WTC11 (cell line): ENCODE measurements at regions not wholly inside any gene's neighbourhood (a gene's known extent, or its start where the extent isn't known, plus 50 kb on each side); places are given as distances from the start of the nearest gene placed in this dataset.
"Not testable (repeated sequence)": the region's sequence is repeated elsewhere in the genome, so short reads cannot be mapped to it uniquely, and the experiment has no call there.

Source experiments
- ATAC-seq: fragments of 200-7000 bp; cut with Tn5 transposase; 2 replicates; pipeline ENCODE4 v1.10.0; 2021; ENCODE audit warnings: mild to moderate bottlenecking, moderate library complexity
- CTCF ChIA-PET: fragments of 300-600 bp; sonication (Branson Sonifier 250); formaldehyde crosslinking; loops from one replicate; lab custom pipeline; 2021; ENCODE audit warnings: antibody characterized with exemption; lab: Charles Lee
- POLR2A ChIA-PET: fragments of 350-600 bp; sonication (Branson Sonifier 250); formaldehyde crosslinking; loops from one replicate; lab custom pipeline; 2021; ENCODE audit warnings: antibody characterized with exemption; lab: Charles Lee
- DNase-seq: peaks from one replicate; pipeline ENCODE4 v3.0.0; 2021; ENCODE audit warnings: low spot score
- H3K27ac Mint-ChIP-seq: 2 replicates; pipeline ENCODE4 v1.8.0; 2021; ENCODE audit warnings: mixed read lengths
- H3K27me3 Mint-ChIP-seq: 2 replicates; pipeline ENCODE4 v1.8.0; 2021; ENCODE audit warnings: low read depth, mild to moderate bottlenecking, moderate library complexity, mixed read lengths
- H3K36me3 Mint-ChIP-seq: 2 replicates; pipeline ENCODE4 v1.8.0; 2021; ENCODE audit warnings: mixed read lengths
- H3K4me1 Mint-ChIP-seq: 2 replicates; pipeline ENCODE4 v1.8.0; 2022; ENCODE audit warnings: mixed read lengths
- H3K4me3 Mint-ChIP-seq: 2 replicates; pipeline ENCODE4 v1.8.0; 2021; ENCODE audit warnings: mild to moderate bottlenecking, moderate library complexity, mixed read lengths
- H3K9me3 Mint-ChIP-seq: 2 replicates; pipeline ENCODE4 v1.8.0; 2021; ENCODE audit warnings: mixed read lengths

DNA sequence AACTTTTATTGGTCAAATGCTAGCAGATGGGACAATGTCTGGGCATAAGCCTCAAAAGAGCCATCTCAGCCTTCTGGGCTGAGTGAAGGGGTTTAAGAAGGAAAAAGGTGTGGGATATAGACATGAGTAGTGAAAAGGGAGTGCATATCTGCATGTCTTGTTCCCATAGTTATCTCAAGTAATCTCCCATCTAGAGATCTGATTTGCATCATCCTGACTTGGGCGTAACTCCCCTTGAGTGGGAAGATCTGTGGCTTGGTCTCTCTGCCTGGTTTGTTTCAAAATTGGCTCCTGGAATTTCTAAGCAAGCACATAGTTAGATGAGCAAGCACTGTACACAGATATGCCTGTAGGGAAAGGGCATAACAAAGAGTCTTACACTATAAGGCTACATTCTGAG lies 228.9 kb downstream of the SPATA31A6 start:
- H3K4me1 Mint-ChIP-seq, H3K27ac Mint-ChIP-seq, ATAC-seq, H3K9me3 Mint-ChIP-seq, POLR2A ChIA-PET, DNase-seq, H3K4me3 Mint-ChIP-seq, CTCF ChIA-PET, H3K36me3 Mint-ChIP-seq, H3K27me3 Mint-ChIP-seq: not testable (repeated sequence)

GRCh38 chr9:42414865-42415264 lies 231.4 kb downstream of the SPATA31A6 start:
- H3K36me3 Mint-ChIP-seq, DNase-seq, H3K27me3 Mint-ChIP-seq, H3K27ac Mint-ChIP-seq, H3K4me3 Mint-ChIP-seq, POLR2A ChIA-PET, H3K9me3 Mint-ChIP-seq, ATAC-seq, CTCF ChIA-PET, H3K4me1 Mint-ChIP-seq: not testable (repeated sequence)

GRCh38 chr9:42419652-42420051 lies 236.2 kb downstream of the SPATA31A6 start:
- H3K4me3 Mint-ChIP-seq, POLR2A ChIA-PET, CTCF ChIA-PET, DNase-seq, H3K4me1 Mint-ChIP-seq, H3K27ac Mint-ChIP-seq, H3K36me3 Mint-ChIP-seq, H3K27me3 Mint-ChIP-seq, H3K9me3 Mint-ChIP-seq: not testable (repeated sequence)
- peak; percentile 69 for ATAC-seq

GRCh38 chr9:42420324-42420723 lies 236.9 kb downstream of the SPATA31A6 start:
- H3K27me3 Mint-ChIP-seq, H3K9me3 Mint-ChIP-seq, H3K4me1 Mint-ChIP-seq, ATAC-seq, H3K4me3 Mint-ChIP-seq, DNase-seq, H3K36me3 Mint-ChIP-seq, H3K27ac Mint-ChIP-seq, POLR2A ChIA-PET, CTCF ChIA-PET: not testable (repeated sequence)

GRCh38 chr9:42421630-42422029 lies 238.2 kb downstream of the SPATA31A6 start:
- DNase-seq, H3K9me3 Mint-ChIP-seq, CTCF ChIA-PET, H3K27me3 Mint-ChIP-seq, ATAC-seq, H3K27ac Mint-ChIP-seq, POLR2A ChIA-PET, H3K4me3 Mint-ChIP-seq, H3K36me3 Mint-ChIP-seq, H3K4me1 Mint-ChIP-seq: not testable (repeated sequence)

- POLR2A ChIA-PET, DNase-seq, H3K27me3 Mint-ChIP-seq, CTCF ChIA-PET, H3K9me3 Mint-ChIP-seq, H3K27ac Mint-ChIP-seq, H3K36me3 Mint-ChIP-seq, H3K4me3 Mint-ChIP-seq: not testable (repeated sequence)
- peaks cover 16% of the 10 kb centered on the region for H3K4me1 Mint-ChIP-seq
- ATAC-seq = peak; percentile 56
Observed at GRCh38 chr9:42430674-42431615, 247.5 kb downstream of the SPATA31A6 start.

DNA sequence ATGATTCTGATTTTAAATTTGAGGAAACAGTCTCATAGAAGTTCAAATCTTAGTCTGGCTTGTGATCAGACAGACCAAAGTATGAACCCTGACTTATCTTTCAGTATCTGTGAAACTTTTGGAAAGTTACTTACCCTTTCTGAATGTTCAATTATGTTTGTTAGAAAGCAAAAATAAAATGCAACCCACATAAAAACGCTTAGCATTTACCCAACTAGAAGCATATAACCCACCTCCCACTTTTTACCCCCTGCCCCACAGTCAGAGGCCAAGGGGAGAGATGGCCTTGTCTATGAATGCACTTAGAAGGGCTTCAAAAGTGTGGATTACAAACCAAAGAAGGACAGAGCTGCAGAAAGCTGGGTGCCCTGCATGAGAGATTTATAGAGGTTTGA lies 248.2 kb downstream of the SPATA31A6 start:
- POLR2A ChIA-PET, H3K27me3 Mint-ChIP-seq, H3K4me3 Mint-ChIP-seq, DNase-seq, H3K9me3 Mint-ChIP-seq, H3K36me3 Mint-ChIP-seq, H3K27ac Mint-ChIP-seq, ATAC-seq, CTCF ChIA-PET: not testable (repeated sequence)
- peaks cover 16% of the 10 kb centered on the region for H3K4me1 Mint-ChIP-seq

GRCh38 chr9:42434844-42435714 lies 251.6 kb downstream of the SPATA31A6 start:
- CTCF ChIA-PET, H3K27me3 Mint-ChIP-seq, H3K9me3 Mint-ChIP-seq, H3K4me3 Mint-ChIP-seq, H3K36me3 Mint-ChIP-seq, ATAC-seq, DNase-seq, POLR2A ChIA-PET, H3K27ac Mint-ChIP-seq: not testable (repeated sequence)
- H3K4me1 Mint-ChIP-seq = peaks cover 13% of the 10 kb centered on the region

DNA sequence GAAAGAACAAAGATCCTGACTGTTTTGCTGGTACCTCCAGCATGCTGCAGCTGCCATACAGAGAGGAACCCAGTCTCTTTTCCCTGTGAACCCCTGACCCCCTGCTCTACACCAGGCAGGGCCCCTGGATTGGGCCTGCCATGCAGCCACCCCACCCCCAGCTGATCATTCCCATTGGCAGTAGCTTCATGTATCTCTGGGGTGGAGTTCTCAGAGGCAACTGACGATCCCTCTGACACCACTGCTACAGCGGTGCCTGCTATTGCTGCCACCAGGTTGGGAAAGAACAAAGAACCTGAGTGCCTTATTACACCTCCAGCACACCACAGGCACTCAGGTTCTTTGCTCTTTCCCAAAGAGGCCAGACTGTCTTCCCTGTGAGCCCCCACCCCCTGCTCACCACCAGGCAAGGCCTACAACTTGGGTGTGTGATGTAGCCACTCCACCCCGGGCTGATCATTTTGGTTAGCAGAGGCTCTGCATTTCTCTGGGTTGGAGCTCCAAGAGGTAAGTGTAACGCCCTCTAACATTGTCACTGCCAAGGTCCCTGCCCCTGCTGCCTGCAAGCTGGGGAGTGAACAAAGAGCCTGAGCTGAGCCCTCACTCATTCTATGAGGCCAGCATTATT lies 252.4 kb downstream of the SPATA31A6 start:
- H3K27me3 Mint-ChIP-seq, H3K4me1 Mint-ChIP-seq, CTCF ChIA-PET, H3K36me3 Mint-ChIP-seq, POLR2A ChIA-PET, DNase-seq, H3K27ac Mint-ChIP-seq, H3K9me3 Mint-ChIP-seq, H3K4me3 Mint-ChIP-seq: not testable (repeated sequence)
- peak; percentile 50 for ATAC-seq

DNA sequence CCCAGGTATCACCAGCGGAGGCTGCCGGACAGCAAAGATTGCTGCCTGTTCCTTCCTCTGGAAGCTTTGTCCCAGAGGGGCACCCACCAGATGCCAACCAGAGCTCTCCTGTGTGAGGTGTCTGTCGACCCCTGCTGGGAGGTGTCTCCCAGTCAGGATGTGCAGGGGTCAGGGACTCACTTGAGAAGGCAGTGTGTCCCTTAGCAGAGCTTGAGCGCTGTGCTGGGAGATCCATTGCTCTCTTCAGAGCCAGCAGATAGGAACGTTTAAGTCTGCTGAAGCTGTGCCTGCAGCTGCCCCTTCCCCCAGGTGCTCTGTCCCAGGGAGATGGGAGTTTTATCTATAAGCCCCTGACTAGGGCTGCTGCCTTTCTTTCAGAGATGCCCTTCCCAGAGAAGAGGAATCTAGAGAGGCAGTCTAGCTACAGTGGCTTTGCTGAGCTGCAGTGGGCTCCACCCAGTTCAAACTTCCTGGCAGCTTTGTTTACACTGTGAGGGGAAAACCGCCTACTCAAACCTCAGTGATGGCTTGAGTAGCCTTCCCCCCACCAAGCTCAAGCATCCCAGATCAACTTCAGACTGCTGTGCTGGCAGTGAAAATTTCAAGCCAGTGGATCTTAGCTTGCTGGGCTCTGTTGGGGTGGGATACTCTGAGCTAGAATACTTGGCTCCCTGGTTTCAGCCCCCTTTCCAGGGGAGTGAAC lies 253.7 kb downstream of the SPATA31A6 start:
- H3K9me3 Mint-ChIP-seq, ATAC-seq, POLR2A ChIA-PET, CTCF ChIA-PET, H3K27me3 Mint-ChIP-seq, H3K4me3 Mint-ChIP-seq, H3K36me3 Mint-ChIP-seq, H3K27ac Mint-ChIP-seq, DNase-seq, H3K4me1 Mint-ChIP-seq: not testable (repeated sequence)

DNA sequence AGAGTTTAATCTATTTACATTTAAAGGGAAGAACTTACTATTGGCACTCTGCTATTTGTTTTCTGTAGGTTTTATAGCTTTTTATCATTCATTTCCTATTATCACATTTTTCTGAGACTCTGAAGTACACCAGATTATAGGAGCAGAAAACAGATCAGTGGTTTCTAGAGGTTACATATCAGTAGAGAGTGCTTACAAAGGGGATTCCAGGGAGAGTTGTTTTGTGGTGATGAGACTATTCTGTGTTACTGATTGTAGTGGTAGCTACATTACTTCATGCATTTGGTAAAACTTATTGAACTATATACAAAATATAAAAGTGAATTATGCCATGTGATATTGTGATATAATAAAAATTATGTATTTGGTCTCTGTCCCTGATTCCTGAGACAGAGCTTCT lies 259.2 kb downstream of the SPATA31A6 start:
- POLR2A ChIA-PET, H3K27me3 Mint-ChIP-seq, H3K27ac Mint-ChIP-seq, CTCF ChIA-PET, DNase-seq, H3K4me3 Mint-ChIP-seq, H3K9me3 Mint-ChIP-seq, H3K36me3 Mint-ChIP-seq, H3K4me1 Mint-ChIP-seq, ATAC-seq: not testable (repeated sequence)
